Spleen (tissue), 7 donors: ENCODE measurements at regions not wholly inside any gene's neighbourhood (a gene's known extent, or its start where the extent isn't known, plus 50 kb on each side); places are given as distances from the start of the nearest gene placed in this dataset.

Source experiments
- POLR2A ChIP-seq, 3 donors: fragments of 450-650 bp; IDR thresholded peaks; one replicate each; pipeline ENCODE4 v1.5.1; 2017; ENCODE audit warnings: antibody characterized with exemption in 3 of 3, mild to moderate bottlenecking in 1 of 3
- TF ChIP-seq, protein P1 (sequence below), 11 experiments: fragments of 200-600 bp in 7 of 11; fragments of 450-650 bp in 4 of 11; sonication (generic) in 4 of 11; IDR thresholded peaks in 8 of 11; conservative IDR thresholded peaks in 3 of 11; 1 replicate in 7 of 11; 2 replicates in 4 of 11; pipeline versions ENCODE4 v1.4.0 to v1.8.0; 2016 to 2021; ENCODE audit warnings: antibody characterized with exemption in 11 of 11, inconsistent platforms in 4 of 11, mild to moderate bottlenecking in 1 of 11
- donor health status: DM: no; HTN: no; CAD: no; lungs with moderate emphysema.
- donor health status: DM: no; HTN: no; CAD: no.
- donor health status: DM: no; HTN: no; CAD: no.

DNA sequence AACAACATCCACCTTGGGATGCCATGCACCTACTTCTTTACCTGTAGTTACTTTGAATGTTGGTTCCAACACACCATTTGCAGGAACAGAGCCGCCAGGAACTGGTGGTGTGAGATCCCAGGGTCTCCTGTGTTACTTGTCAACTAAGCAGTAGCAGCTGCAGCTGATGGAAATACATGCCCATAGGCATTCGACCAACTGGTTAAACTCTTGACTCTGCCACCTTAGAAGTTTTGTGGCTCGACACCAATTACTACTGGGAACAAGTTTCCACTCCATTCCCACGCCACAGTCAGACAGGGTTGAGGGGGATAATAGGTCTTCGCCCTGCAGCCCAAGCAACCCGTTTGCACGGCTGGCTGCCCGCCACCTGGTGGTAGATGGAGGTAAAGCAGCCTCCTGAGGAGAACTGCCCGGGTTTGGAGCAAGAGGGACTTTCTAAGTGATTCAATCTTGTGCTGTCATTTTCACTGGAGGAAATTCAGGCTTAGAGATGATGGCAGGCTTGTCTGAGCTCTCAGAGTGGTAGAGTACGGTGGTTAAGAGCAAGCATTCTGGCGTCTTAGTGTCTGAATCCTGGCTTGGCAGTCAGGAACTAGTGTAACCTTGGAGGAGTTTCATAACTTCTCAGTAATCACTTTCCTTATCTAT lies 119.1 kb upstream of the TRIM2 start:
- TF ChIP-seq, protein P1, sequence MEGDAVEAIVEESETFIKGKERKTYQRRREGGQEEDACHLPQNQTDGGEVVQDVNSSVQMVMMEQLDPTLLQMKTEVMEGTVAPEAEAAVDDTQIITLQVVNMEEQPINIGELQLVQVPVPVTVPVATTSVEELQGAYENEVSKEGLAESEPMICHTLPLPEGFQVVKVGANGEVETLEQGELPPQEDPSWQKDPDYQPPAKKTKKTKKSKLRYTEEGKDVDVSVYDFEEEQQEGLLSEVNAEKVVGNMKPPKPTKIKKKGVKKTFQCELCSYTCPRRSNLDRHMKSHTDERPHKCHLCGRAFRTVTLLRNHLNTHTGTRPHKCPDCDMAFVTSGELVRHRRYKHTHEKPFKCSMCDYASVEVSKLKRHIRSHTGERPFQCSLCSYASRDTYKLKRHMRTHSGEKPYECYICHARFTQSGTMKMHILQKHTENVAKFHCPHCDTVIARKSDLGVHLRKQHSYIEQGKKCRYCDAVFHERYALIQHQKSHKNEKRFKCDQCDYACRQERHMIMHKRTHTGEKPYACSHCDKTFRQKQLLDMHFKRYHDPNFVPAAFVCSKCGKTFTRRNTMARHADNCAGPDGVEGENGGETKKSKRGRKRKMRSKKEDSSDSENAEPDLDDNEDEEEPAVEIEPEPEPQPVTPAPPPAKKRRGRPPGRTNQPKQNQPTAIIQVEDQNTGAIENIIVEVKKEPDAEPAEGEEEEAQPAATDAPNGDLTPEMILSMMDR (IDR thresholded peaks at IDR 0.05 in 8 of 11, conservative IDR thresholded peaks at IDR 0.05 in 3 of 11): peak; percentile 85 to 98 (median 94)
- no peak for TF ChIP-seq POLR2A (IDR thresholded peaks at IDR 0.05)
